ENCODE measurements at regions not wholly inside any gene's neighbourhood (a gene's known extent, or its start where the extent isn't known, plus 50 kb on each side); places are given as distances from the start of the nearest gene placed in this dataset.

GRCh38 chr20:11173916-11174315 is 500.1 kb upstream of the JAG1 start:
- TF ChIP-seq, protein P1, sequence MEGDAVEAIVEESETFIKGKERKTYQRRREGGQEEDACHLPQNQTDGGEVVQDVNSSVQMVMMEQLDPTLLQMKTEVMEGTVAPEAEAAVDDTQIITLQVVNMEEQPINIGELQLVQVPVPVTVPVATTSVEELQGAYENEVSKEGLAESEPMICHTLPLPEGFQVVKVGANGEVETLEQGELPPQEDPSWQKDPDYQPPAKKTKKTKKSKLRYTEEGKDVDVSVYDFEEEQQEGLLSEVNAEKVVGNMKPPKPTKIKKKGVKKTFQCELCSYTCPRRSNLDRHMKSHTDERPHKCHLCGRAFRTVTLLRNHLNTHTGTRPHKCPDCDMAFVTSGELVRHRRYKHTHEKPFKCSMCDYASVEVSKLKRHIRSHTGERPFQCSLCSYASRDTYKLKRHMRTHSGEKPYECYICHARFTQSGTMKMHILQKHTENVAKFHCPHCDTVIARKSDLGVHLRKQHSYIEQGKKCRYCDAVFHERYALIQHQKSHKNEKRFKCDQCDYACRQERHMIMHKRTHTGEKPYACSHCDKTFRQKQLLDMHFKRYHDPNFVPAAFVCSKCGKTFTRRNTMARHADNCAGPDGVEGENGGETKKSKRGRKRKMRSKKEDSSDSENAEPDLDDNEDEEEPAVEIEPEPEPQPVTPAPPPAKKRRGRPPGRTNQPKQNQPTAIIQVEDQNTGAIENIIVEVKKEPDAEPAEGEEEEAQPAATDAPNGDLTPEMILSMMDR (IDR thresholded peaks at IDR 0.05): no peak
- TF ChIP-seq POLR2A (IDR thresholded peaks at IDR 0.05): no peak

Measured in Peyer's patch (tissue), 4 donors.